SK-MEL-5 (cell line): ENCODE measurements at regions not wholly inside any gene's neighbourhood (a gene's known extent, or its start where the extent isn't known, plus 50 kb on each side); places are given as distances from the start of the nearest gene placed in this dataset.

Experiments used
- DNase-seq: peaks from one replicate; pipeline ENCODE4 v3.0.0-alpha.2; 2016; ENCODE audit warnings: low read depth, low spot score
- in situ Hi-C: cut with HindIII; loops from 2 replicates; pipeline ENCODE4 v1.10.0; 2016; ENCODE audit warnings: low sequenced_read_pairs, high pct_unique_total_duplicates, low pct_unique_long_range_greater_than_20kb

- in situ Hi-C loops: no loop called here
- DNase-seq: no peak
Observed at GRCh38 chr17:83144421-83145357, 65.3 kb downstream of the METRNL start.

GRCh38 chr17:83145358-83145738 lies 65.9 kb downstream of the METRNL start:
- in situ Hi-C loops: no loop called here

DNA sequence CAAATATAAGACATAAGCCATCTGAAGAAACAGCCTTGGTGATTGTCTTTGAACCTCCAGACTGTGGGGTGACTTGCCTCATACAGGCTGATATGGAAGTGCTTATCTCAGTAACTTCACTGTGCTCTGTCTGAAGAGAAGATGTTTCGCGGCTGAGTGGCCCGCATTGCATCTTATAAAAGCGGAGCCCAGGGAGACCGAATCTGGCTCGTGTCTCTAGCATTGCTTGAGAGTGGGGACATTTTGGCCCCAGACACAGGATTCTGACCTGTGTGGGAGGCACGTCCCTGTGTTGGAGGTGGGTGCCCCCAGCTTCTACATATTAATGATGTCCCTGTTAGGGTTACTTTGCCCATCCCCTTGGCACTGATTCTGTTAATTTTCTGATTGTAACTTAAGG lies 66.4 kb downstream of the METRNL start:
- DNase-seq: no peak
- in situ Hi-C loops: no loop called here

More at GRCh38 chr17:83145358-83145738, 65.9 kb downstream of the METRNL start:
- DNase-seq: no peak

DNA sequence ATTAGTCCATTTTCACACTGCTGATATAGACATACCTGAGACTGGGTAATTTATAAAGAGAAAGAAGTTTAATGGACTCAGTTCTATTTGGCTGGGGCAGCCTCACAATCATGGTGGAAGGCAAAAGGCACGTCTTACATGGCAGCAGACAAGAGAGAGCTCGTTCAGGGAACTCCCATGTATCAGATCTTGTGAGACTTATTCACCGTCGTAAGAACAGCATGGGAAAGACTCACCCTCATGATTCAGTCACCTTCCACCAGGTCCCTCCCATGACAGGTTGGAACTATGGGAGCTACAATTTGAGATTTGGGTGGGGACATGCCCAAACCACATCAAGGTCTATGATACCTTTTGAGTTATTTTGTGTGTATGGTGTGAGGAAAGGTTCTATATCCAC lies 66.9 kb downstream of the METRNL start:
- in situ Hi-C loops: no loop called here
- DNase-seq: no peak

DNA sequence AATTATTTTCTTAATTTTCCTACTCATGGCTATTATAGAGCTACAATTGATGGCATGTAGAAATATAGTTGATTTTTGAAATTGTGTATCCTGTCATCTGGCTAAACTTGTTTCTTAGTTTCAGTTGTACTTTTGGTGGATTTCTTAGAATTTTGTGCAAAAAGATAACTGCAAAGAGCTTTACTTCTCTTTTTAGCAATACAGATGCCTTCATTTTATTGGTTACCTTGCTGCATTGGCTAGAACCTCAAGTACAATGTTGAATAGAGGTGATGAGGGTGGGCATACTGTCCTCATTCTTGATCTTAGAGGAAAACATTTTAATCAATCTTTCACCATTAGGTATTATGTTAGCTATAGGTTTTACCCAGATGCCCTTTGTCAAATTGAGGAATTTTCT lies 67.9 kb downstream of the METRNL start:
- no peak for DNase-seq

GRCh38 chr17:83148317-83149028 lies 69.1 kb downstream of the METRNL start:
- in situ Hi-C loops: no loop called here
- DNase-seq: no peak

More for the DNA sequence above, 67.9 kb downstream of the METRNL start:
- in situ Hi-C loops: no loop called here

DNA sequence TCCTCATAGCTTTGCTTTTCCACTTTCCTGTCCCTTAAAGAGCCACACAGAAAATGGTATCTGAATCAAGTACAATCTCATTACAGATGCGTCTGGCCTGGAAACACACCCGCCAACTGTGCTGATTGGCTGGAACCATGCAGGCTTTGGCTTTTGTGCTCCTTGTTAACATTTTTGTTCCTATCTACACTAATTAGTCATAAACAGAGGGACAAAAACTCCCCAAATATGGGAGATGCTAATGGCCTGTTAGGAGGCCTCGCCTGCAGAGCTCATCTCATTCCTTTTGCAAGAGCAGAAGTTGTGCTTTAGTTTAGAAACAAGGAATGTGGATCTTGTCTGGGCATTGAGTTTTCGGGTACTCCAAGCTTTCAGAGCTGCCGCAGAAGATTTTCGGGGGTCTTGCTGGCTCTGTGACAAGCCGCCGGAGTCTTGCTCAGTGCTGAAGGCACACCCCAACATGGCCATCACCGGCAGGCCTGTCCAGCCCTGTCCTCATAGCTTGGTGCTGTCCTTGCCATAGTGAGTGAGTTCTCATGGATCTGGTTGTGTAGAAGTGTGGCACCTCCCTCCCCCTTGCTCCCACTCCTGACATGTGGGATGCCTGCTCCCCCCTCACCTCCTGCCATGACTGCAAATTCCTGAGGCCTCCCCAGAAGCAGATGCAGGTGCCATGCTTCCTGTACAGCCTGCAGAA lies 69.8 kb downstream of the METRNL start:
- in situ Hi-C loops: no loop called here
- DNase-seq: no peak

DNA sequence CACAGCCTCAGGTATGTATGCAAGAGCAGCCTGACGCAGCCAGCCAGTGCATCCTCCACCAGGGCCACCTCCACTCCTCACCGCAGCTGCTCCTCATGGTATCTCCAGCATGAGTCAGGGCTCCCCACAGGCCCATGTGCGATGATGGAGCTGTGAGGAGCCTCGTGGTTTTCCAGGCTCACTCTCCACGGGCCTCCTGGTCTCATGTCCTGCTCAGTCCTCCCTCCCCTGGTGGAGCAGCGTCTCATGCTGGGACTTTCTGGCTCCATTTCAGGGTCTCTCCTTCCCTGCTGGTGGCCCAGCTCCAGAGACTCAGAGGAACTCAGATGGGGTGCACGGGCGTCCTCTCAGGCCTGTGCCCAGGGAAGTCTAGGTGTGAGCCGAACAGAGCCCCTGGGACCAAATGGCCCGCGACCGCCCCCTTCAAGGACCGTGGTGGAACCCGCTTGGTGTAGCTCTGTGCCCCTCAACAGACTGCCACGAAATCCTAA lies 70.4 kb downstream of the METRNL start:
- in situ Hi-C loops: no loop called here
- no peak for DNase-seq

GRCh38 chr17:83150369-83151055 lies 71.1 kb downstream of the METRNL start:
- in situ Hi-C loops: no loop called here
- no peak for DNase-seq

GRCh38 chr17:83151056-83151441 lies 71.6 kb downstream of the METRNL start:
- no peak for DNase-seq
- in situ Hi-C loops: no loop called here

DNA sequence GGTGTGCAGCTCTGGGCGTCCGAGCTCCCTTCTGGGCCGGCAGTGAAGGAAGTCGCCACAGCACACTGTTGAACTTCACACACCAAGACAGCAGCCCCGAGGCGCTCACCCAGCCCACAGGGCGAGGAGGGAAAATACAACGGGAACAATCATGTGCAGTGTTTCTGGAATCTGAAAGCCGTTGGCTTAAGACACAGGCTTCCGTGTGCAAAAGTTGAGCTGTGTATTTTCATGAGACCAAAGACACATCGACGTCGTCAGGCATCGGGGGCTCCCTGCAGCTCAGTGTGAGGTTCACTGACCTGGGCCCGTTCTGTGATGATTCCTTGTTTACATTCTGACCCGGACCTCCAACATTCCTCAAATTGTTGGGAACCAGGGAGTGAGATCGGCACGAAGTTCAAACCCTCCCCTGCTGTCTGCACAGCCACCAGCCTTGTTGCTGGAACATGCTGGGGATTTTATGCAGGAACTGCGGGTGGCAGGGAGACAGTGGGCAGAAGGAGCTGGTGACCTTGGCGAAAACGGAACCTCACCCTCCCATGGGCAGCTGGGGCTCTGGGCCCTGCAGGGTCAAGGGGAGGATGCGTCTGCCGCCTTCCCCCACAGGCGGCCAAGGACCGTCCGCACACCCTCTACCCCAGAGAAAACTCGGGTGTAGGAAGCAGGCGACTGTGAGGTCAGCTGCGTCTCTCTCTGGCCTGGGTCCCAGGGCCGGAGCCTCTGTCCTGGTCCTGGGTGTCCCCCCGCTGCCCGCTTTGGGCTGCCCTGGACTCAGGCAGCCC lies 72.2 kb downstream of the METRNL start:
- peak; percentile 8 for DNase-seq
- in situ Hi-C loops: no loop called here

GRCh38 chr17:83152227-83152744 lies 72.9 kb downstream of the METRNL start:
- in situ Hi-C loops: no loop called here
- no peak for DNase-seq

- no peak for DNase-seq
- in situ Hi-C loops: no loop called here
Observed at GRCh38 chr17:83152745-83153611, 73.6 kb downstream of the METRNL start.

DNA sequence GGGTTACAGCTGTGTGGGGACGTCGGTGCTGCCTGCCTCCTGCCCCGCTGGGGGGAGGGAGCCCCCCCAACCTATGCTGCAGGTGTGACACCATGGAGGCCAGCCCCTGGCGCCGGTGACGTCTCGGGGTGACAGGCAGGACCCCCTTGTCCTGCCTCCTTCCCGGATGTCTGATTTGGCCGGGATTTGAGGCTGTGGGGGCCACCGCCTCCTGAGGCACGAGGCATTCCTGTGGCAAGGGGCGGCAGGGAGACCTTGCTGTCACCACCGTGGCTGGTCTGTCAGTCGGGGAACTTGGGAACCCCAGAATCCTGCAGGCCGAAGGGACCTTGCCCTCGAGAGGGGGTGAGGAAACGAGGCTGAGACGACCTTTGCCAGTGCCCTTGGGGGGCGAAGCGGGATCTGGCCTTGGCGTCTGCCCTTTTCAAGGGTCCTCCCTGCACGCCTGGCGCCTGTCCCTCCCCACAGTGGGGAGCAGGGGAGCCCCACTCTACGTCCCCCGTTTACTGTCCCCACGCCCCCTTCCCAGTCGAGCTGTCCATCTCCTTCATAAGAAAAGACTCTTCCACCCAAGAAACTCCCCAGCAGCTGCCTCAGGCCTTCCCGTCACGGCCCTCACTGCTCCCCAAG lies 74.4 kb downstream of the METRNL start:
- in situ Hi-C loops: no loop called here
- DNase-seq: no peak

GRCh38 chr17:83154311-83155127 lies 75.1 kb downstream of the METRNL start:
- DNase-seq: no peak

More at GRCh38 chr17:83154311-83155127, 75.1 kb downstream of the METRNL start:
- in situ Hi-C loops: no loop called here
